22Rv1 (cell line): ENCODE measurements at regions not wholly inside any gene's neighbourhood (a gene's known extent, or its start where the extent isn't known, plus 50 kb on each side); places are given as distances from the start of the nearest gene placed in this dataset.

ENCODE experiments used
- H3K27ac ChIP-seq: fragments of 450-650 bp; 2 replicates; pipeline ENCODE4 v1.5.1; 2017
- ZFX ChIP-seq: fragments of 450-650 bp; IDR thresholded peaks from 2 replicates; pipeline ENCODE4 v1.6.1; 2017; ENCODE audit warnings: antibody characterized with exemption, borderline replicate concordance
- TF ChIP-seq, protein P1 (sequence below): fragments of 450-650 bp; IDR thresholded peaks from 2 replicates; pipeline ENCODE4 v1.5.1; 2017; ENCODE audit warnings: mild to moderate bottlenecking

- no peak for TF ChIP-seq ZFX
- TF ChIP-seq, protein P1, sequence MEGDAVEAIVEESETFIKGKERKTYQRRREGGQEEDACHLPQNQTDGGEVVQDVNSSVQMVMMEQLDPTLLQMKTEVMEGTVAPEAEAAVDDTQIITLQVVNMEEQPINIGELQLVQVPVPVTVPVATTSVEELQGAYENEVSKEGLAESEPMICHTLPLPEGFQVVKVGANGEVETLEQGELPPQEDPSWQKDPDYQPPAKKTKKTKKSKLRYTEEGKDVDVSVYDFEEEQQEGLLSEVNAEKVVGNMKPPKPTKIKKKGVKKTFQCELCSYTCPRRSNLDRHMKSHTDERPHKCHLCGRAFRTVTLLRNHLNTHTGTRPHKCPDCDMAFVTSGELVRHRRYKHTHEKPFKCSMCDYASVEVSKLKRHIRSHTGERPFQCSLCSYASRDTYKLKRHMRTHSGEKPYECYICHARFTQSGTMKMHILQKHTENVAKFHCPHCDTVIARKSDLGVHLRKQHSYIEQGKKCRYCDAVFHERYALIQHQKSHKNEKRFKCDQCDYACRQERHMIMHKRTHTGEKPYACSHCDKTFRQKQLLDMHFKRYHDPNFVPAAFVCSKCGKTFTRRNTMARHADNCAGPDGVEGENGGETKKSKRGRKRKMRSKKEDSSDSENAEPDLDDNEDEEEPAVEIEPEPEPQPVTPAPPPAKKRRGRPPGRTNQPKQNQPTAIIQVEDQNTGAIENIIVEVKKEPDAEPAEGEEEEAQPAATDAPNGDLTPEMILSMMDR = no peak
- no peak overlapping the region for H3K27ac ChIP-seq
Measured at GRCh38 chr12:34377243-34378035, 355.1 kb downstream of the ALG10 start.

GRCh38 chr12:34379142-34379541 lies 356.8 kb downstream of the ALG10 start:
- TF ChIP-seq, protein P1 = no peak
- no peak for TF ChIP-seq ZFX
- H3K27ac ChIP-seq = no peak overlapping the region

- no peak overlapping the region for H3K27ac ChIP-seq
- TF ChIP-seq ZFX = no peak
- TF ChIP-seq, protein P1 = no peak
Measured at GRCh38 chr12:34384693-34385092, 362.4 kb downstream of the ALG10 start.

GRCh38 chr12:34386016-34386415 lies 363.7 kb downstream of the ALG10 start:
- H3K27ac ChIP-seq = no peak overlapping the region
- TF ChIP-seq, protein P1 = no peak
- no peak for TF ChIP-seq ZFX

DNA sequence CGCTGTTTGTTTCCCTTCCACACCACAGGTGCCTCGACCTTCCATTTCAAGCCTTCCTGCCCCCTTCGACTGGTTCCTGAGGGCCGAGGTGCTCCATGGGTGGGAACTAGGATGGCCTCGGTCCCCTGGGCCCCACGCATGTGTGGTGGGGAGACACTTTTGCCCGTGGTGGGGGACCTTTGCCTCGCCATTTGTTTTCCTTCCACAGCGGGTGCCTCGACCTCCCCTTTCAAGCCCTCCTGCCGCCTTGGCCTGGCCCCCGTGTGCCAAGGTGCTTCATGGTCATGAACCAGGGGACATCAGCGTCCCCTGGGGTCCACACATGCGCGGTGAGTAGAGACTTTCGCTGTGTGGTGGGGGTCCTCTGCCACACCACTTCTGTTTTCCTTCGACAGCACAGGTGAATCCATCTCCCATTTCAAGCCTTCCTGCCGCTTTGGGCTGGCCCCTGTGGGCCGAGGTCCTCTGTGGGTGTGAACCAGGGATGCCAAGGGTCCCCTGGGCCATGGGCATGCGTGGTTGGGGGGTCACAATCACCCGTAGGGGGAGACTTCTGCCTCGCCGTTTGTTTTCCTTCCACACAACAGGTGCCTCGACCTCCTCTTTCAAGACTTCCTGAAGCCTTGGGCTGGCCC lies 364.4 kb downstream of the ALG10 start:
- no peak overlapping the region for H3K27ac ChIP-seq
- no peak for TF ChIP-seq ZFX
- TF ChIP-seq, protein P1 = no peak

DNA sequence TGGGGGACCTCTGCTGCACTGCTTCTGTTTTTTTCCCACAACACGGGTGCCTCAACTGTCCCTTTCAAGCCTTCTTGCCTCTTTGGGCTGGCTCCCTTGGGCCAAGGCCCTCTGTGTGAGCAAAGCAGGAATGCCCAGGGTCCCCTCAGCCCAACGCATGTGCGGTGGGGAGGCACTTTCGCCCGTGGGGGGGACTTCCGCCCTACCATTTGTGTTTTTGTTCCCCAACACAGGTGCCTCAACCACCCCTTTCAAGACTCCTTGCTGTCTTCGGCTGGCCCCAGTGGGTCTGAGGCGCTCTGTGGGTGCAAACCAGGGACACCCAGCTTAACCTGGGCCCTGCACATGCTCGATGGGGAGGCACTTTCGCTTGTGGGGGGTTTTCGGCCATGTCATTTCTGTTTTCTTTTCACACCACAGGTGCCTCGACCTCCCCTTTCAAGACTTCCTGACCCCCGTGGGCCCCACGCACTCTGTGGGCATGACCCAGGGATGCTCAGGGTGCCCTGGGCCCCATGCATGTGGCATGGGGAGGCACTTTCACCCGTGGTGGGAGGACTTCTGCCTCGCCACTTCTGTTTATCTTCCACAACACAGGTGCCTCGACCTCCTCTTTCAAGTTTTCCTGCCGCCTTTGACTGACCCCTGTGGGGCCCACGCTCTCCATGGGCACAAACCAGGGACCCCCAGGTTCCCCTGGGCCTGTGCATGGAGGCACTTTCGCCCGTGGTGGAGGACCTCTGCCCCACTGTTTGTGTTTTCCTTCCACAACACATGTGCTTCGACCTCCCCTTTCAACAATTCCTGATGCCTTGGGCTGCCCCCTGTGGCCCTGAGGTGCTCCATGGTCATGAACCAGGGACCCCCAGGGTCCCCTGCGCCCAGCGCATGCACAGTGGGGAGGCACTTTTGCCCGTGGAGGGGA lies 365.7 kb downstream of the ALG10 start:
- no peak overlapping the region for H3K27ac ChIP-seq
- no peak for TF ChIP-seq ZFX
- TF ChIP-seq, protein P1 = no peak
